HS-27A (cell line): ENCODE measurements at regions not wholly inside any gene's neighbourhood (a gene's known extent, or its start where the extent isn't known, plus 50 kb on each side); places are given as distances from the start of the nearest gene placed in this dataset.

Experiments used
- DNase-seq: peaks from one replicate; pipeline ENCODE4 v3.0.0-alpha.2; 2012; ENCODE audit warnings: low read depth, missing footprints

GRCh38 chr1:221308534-221309511 is 429.6 kb downstream of the HLX start:
- DNase-seq: no peak

DNA sequence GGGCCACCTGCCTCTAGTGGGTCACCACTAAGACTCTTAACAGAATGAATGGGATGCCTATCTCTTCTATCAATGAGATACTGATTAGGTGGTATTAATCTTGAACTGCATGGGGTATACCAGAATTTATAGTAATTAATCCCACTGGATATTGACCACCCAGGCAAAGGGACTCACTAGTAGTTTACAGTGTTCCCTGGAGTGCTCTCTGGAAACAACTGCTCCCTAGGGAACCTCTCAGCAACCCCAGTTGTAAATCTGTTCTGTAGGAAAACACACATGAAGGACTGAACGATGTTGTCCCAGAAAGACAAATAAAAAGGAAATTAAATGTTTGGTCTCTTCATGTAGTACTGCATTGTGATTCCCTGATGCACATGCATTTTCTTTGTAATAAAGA is 430.5 kb downstream of the HLX start:
- DNase-seq: no peak

DNA sequence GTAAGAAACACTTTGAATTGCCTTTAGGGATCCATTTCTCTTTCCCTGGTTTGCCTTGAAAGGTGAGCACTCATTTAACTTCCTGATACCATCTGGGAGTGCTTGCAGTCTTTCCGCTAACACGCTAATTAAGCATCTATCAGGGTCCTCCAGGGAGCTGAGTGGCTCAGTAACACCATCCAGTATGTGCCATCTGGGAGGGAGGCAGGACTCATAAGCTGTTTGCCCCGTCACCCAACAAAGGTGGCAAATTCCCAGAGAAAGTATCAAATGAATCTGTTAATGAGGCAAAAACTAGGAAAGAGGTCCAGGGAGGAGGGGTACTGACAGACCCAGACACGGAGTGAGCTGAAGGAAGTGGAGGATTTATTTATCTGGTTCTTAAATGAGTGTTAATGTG is 430.9 kb downstream of the HLX start:
- DNase-seq: no peak

DNA sequence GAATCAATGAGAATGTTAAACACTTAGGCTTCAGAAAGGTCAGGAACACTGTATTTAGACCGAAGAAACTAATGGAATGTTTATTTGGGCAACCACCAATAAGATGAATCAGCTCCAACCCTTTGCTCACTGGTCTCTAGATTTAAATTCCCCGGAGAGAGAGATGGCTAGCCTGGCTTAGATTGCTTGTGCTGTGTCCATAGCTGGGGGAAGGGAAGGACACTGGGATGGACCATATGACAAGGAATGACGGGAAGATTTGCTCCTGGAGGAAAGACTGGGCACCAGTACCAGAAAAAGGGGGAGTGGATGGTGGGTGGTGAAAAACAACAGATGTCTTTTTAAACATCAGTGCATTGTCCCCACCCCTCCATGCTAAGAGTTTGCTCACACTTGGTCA is 426.6 kb downstream of the DUSP10 start:
- DNase-seq: peak; percentile 50

GRCh38 chr1:221316491-221317056 is 425.3 kb downstream of the DUSP10 start:
- DNase-seq: no peak

DNA sequence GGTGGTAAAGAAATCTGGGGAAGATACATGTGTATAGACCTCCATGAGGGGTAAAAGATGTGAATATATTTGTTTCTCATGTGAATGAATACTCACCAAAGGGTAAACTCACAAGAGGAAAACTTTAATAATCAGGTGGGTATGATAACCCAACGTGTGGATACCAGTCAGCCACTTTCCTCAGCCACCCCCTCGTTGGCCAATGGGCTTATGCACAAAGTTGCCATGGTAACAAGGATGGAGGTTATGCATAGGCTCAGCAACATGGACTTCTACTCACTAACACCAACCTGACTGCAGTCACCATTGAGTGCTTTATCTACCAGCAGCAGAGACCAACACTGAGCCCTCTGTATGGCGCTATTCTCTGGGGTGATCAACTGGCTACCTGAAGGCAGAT is 424.4 kb downstream of the DUSP10 start:
- no peak for DNase-seq

- DNase-seq: no peak
Observed at GRCh38 chr1:221327954-221328353, 413.9 kb downstream of the DUSP10 start.

DNA sequence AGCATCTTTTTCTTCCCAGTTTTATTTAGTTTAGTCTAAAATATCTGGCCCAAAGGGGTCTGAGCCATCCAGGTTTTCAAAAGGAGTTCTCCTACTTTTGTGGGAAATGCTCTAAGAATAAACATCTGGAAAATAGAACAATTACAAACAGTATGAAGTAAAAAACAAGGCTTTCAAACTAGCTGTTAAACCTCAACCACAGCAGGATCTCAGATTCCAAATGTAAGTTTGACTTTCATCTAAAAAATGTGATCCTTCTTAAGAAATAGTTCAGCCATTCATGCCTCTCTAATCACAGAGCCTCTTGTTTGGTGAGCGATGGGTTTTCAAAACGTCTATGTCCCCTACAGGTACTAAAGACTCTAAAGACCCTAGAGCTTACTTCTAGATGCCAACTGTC is 413.5 kb downstream of the DUSP10 start:
- DNase-seq: no peak

DNA sequence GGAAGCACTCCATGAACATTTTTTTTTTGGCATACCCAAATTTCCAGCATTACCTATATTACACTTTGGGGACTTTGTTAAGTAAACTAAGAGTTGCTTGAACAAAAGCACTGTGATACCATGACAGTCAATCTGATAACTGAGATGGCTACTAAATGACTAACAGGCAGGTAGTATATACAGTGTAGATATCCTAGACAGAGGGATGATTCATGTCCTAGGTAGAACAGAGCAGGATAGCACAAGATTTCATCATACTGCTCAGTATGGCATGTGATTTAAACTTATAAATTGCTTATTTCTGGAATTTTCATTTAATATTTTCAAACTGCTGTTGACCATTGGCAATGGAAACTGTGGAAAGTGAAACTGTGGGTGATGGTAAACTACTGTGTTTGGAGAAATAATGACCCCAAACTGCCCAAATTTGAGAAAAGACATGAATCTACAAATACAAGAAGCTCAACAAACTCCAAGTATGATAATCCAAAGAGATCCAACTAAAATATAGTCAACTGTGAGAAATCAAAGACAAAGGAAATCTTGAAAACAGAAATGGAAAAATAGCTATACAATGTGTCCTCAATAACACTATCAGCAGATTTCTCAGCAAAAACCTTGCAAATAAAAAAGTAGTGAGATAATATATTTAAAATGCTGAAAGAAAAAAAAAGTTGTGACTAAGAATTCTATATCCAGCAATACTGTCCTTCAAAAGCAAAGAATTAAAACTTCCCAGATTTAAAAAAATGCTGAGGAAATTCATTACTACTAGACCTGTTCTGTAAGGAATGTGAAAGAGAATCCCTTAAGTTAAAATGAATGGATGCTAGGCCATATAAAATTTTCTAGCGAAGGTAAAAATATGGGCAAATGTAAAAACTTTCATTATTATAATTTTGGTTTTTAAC is 410.4 kb downstream of the DUSP10 start:
- DNase-seq: no peak

- no peak for DNase-seq
Observed at GRCh38 chr1:221334062-221334461, 407.8 kb downstream of the DUSP10 start.

DNA sequence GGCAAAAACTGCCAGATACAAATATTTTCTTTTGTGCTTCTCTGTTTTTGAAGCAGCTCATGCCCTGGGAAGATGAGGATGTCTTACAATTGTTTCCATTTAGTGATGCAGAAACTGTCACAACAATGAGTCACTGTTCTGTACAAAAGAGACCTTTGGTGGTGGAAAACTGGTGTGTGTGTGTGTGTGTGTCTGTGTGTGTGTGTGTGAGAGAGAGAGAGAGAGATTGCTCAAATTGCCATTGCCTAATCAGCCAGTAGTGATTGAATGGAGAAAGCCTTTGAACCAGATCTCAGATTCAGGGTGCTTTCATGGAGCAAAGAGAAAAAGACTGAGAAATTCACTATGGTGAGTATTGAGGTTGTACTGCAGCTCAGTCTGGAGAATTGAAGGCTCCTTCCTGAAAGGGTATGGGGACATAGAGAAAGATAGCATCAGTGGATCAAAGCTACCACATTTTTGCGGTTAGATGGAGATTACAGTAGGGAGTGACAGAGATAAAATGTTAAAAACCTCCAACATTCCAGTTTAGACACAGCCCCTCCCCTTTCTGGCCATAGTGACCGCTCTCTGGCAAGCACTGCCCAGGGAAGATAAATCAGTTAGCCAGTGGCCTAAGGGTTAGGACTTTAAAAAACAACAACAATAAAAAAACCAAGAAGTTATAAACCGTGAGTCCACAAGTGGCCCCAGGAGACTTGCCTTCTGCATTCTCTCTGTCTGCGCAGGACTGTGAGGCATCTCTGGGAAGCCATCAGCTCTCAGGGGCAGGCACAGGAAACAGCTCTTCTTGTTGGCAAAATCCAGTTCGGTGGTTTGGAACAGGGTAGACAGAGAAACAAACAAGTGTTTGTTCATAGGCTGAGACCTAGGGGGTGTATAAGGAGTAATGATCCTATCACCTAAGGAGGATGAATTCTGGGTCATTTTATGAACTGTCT is 406.5 kb downstream of the DUSP10 start:
- DNase-seq: peak; percentile 81

DNA sequence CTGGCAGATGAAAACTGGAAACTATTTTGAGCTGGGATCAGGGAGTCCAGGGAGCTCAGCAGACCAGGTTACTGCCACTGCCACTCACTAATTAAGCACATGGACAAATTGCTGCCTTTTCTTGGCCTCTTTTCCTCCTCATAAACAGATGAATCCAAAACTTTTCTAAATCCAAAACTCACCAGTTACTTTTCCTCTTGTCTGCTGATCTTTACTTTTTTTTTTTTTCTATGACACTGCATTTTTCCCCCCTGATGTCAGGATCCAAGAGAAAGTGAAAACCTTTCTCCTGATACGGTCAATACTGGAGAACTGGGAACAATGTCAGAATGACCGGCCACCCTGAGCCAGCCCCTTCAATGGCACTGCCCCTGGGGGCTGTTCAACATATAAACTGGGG is 405.8 kb downstream of the DUSP10 start:
- no peak for DNase-seq

GRCh38 chr1:221337106-221337505 is 404.8 kb downstream of the DUSP10 start:
- DNase-seq: no peak

- DNase-seq: no peak
Observed at GRCh38 chr1:221343136-221343535, 398.8 kb downstream of the DUSP10 start.

DNA sequence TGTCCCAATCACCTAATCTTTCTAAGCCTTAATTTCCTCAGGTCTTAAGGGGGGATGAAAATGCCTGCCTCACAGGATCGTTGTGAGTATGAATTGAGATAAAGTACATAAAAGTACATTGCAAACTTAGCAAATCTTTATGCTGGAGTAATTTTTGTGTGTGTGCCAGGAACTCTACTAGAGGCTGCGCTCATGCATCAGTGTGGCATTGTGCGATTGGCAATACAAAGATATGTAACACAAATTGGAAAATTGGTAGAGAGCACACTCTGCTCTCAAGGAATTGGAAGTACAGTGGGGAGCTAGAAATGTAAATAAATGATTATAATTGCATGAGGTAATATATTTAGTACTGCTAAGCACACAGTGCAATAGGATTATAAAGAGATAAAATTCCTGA is 398.3 kb downstream of the DUSP10 start:
- DNase-seq: no peak

GRCh38 chr1:221344693-221345092 is 397.2 kb downstream of the DUSP10 start:
- no peak for DNase-seq

- no peak for DNase-seq
Observed at GRCh38 chr1:221347706-221348105, 394.2 kb downstream of the DUSP10 start.

DNA sequence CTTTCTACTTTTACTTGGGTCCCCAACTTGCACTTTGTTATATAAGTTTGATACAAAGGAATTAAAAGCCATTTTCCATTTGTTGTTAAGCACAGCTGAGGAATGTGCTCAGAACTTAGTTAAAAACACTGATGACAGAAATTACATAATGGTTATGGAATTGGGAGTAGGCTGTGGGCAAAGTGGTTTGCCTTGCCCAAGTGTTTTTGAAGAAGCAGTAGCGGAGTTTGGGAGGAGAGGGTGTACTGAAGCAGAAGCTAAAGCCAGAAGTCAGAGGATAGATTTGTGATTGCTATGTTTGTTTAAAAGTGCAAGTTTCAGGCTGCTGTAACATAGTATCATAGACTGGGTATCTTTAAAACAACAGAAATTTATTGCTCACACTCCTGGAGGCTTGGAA is 391.8 kb downstream of the DUSP10 start:
- DNase-seq: no peak

- no peak for DNase-seq
Observed at GRCh38 chr1:221356693-221357092, 385.2 kb downstream of the DUSP10 start.

GRCh38 chr1:221363039-221363438 is 378.9 kb downstream of the DUSP10 start:
- no peak for DNase-seq

DNA sequence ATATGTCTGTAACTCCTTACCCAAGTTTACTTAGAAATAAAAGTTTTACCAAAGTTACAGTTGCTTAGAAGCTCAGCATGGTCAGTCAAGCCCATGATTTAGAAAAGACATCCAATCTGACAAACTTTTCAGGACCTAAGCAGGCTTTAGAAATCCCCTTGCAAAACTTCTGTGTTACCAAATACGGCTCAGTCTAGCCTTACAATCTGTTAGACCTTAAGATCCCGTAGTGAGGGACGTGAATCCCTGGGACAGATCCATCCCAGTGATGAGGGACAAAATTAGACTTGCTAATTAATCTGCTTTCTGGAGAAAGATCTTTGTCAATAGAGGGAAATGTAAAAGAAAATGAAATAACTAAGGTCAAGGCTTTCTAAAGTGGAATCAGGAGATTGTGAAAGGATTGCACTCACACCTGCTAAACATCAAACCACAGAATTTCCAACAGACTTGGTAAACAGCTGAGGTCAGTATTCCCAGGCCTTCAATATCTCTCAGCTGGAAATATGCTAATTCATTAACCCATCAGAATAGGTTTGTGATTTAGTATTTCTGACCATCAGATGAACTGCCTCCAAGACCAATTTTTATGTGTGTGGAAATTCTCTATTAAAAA is 375.3 kb downstream of the DUSP10 start:
- DNase-seq: no peak
